PC-9 (cell line): ENCODE measurements at regions not wholly inside any gene's neighbourhood (a gene's known extent, or its start where the extent isn't known, plus 50 kb on each side); places are given as distances from the start of the nearest gene placed in this dataset.

Experiments
- BruUV-seq: library from RNA; stranded (reverse); fragments of 400-500 nt; replicated peaks from 2 replicates; lab custom pipeline; 2021; lab: Mats Ljungman, UMichigan
- CTCF ChIA-PET: fragments of 300-600 bp; sonication (Branson Sonifier 250); formaldehyde crosslinking; loops from one replicate; lab custom pipeline; 2022; ENCODE audit warnings: antibody characterized with exemption; lab: Charles Lee
- POLR2A ChIA-PET: fragments of 300-600 bp; sonication (Branson Sonifier 250); formaldehyde crosslinking; loops from one replicate; lab custom pipeline; 2022; ENCODE audit warnings: antibody characterized with exemption; ENCODE audit not compliant: unreplicated experiment; lab: Charles Lee
- DNase-seq, 2 experiments: peaks; one replicate each; pipeline versions ENCODE4 v3.0.0 to v3.0.0-alpha.2; 2015 to 2022; ENCODE audit warnings: mixed read lengths in 1 of 2
- H2AFZ ChIP-seq: fragments of 200-600 bp; sonication (generic); 2 replicates; pipeline ENCODE4 v1.8.1; 2017; ENCODE audit warnings: antibody characterized with exemption
- H3F3A ChIP-seq: fragments of 200-600 bp; sonication (generic); 2 replicates; pipeline ENCODE4 v1.8.1; 2017; ENCODE audit warnings: antibody characterized with exemption, mild to moderate bottlenecking, low read depth; ENCODE audit not compliant: insufficient read depth
- H3K27ac ChIP-seq: fragments of 200-600 bp; sonication (generic); 2 replicates; pipeline ENCODE4 v1.6.1; 2016; ENCODE audit warnings: mixed run types
- H3K27me3 ChIP-seq: fragments of 200-600 bp; sonication (generic); 2 replicates; pipeline ENCODE4 v1.6.1; 2016; ENCODE audit warnings: low read depth, mixed run types; ENCODE audit not compliant: insufficient read depth
- H3K36me3 ChIP-seq: fragments of 200-600 bp; sonication (generic); 2 replicates; pipeline ENCODE4 v1.6.1; 2016; ENCODE audit warnings: low read depth, mixed run types
- H3K4me1 ChIP-seq: fragments of 200-600 bp; sonication (generic); replicated peaks from 2 replicates; pipeline ENCODE4 v1.6.1; 2016; ENCODE audit warnings: mixed run types; ENCODE audit not compliant: insufficient read depth
- H3K4me2 ChIP-seq: fragments of 200-600 bp; sonication (generic); 2 replicates; pipeline ENCODE4 v1.6.1; 2017; ENCODE audit warnings: mixed run types
- H3K4me3 ChIP-seq: fragments of 200-600 bp; sonication (generic); 2 replicates; pipeline ENCODE4 v1.6.1; 2016; ENCODE audit warnings: mixed run types
- H3K79me2 ChIP-seq: fragments of 200-600 bp; sonication (generic); 2 replicates; pipeline ENCODE4 v1.6.1; 2017; ENCODE audit warnings: low read depth, mixed run types
- H3K9me2 ChIP-seq: fragments of 200-600 bp; sonication (generic); 2 replicates; pipeline ENCODE4 v1.8.1; 2017; ENCODE audit warnings: mild to moderate bottlenecking; ENCODE audit not compliant: insufficient read depth
- H3K9me3 ChIP-seq: fragments of 200-600 bp; sonication (generic); 2 replicates; pipeline ENCODE4 v1.8.1; 2016; ENCODE audit warnings: low read depth; ENCODE audit not compliant: insufficient read depth
- H4K20me1 ChIP-seq: fragments of 200-600 bp; sonication (generic); 2 replicates; pipeline ENCODE4 v1.8.1; 2017; ENCODE audit not compliant: insufficient read depth
- EZH2 ChIP-seq: fragments of 200-600 bp; sonication (generic); IDR thresholded peaks from 2 replicates; pipeline ENCODE4 v1.8.0; 2017; ENCODE audit warnings: antibody characterized with exemption, low read depth
- intact Hi-C: fragments of 100-400 bp; cut with micrococcal nuclease; formaldehyde crosslinking; loops from one replicate; pipeline ENCODE4 v1.10.0; 2022; ENCODE audit not compliant: unreplicated experiment
- TF ChIP-seq, protein P1 (sequence below): fragments of 200-600 bp; sonication (generic); conservative IDR thresholded peaks from 2 replicates; pipeline ENCODE4 v1.6.1; 2017; ENCODE audit warnings: mixed run types, antibody characterized with exemption, mild to moderate bottlenecking, moderate library complexity

DNA sequence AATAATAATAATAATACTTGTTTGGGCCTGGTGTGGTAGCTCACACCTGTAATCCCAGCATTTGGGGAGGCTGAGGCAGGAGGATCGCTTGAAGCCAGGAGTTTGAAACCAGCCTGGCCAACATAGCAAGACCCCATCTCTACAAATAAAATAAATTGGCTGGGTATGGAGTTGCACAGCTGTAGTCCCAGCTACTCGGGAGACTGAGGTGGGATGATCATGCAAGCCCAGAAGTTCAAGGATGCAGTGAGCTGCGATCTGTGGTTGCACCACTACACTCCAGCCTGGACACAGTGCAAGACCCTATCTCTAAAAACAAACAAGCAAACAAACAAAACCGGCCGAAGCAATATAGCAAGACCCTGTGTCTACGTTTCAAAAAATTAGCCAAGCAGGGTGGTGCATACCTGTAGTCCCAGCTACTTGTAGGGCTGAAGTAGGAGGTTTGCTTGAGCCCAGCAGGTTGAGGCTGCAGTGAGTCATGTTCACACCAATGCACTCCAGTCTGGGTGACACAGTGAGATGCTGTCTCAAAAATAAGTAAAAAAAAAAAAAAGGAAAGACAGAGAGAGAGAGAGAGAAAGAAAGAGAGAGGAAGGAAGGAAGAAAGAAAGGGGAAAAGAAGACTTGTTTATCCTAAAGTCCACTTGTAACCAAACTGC is 85.6 kb upstream of the KDM7A start:
- no TSS peak for BruUV-seq
- Histone ChIP-seq H2AFZ (no peak overlapping the region), H3K4me1 (no peaks in the 10 kb centered on the region), H3K27ac (no peak overlapping the region), H3K4me2 (no peak overlapping the region), H3K79me2 (no peaks in the 10 kb centered on the region), H3F3A (no peaks in the 10 kb centered on the region), H4K20me1 (no peaks in the 10 kb centered on the region), H3K4me3 (no peak overlapping the region), H3K9me2 (no peaks in the 10 kb centered on the region), H3K27me3 (no peaks in the 10 kb centered on the region), H3K36me3 (no peaks in the 10 kb centered on the region), H3K9me3 (no peaks in the 10 kb centered on the region)
- TF ChIP-seq EZH2 = no peak
- TF ChIP-seq, protein P1, sequence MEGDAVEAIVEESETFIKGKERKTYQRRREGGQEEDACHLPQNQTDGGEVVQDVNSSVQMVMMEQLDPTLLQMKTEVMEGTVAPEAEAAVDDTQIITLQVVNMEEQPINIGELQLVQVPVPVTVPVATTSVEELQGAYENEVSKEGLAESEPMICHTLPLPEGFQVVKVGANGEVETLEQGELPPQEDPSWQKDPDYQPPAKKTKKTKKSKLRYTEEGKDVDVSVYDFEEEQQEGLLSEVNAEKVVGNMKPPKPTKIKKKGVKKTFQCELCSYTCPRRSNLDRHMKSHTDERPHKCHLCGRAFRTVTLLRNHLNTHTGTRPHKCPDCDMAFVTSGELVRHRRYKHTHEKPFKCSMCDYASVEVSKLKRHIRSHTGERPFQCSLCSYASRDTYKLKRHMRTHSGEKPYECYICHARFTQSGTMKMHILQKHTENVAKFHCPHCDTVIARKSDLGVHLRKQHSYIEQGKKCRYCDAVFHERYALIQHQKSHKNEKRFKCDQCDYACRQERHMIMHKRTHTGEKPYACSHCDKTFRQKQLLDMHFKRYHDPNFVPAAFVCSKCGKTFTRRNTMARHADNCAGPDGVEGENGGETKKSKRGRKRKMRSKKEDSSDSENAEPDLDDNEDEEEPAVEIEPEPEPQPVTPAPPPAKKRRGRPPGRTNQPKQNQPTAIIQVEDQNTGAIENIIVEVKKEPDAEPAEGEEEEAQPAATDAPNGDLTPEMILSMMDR = no peak
- ChIA-PET CTCF (interaction anchor here (0.5 to 0.6 kb wide), 2 partner anchors 13 to 25 kb away, joined by 3 to 5 read pairs; no protein-coding TSS in a partner anchor), POLR2A (interaction anchor here (0.6 kb wide), 1 partner anchor 12 kb away, joined by 4 read pairs; no protein-coding TSS in a partner anchor)
- intact Hi-C loops = no loop called here
- DNase-seq = no peak

DNA sequence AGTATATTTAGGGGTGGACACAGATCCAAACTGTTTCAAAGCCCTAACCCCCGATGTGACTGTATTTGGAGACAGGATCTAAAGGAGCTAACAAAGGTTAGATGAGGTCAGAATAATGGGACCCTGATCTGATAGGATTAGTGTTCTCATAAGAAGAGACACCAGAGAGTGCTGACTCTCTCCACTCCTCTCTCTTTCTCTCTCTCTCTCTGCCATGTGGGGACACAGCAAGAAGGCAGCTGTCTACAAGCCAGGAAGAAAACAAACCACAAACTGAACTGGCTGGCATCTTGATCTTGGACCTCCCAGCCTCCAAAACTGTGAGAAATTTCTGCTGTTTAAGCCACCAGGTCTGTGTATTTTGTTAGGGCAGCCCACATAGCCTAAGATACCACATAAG is 84.7 kb upstream of the KDM7A start:
- no peak overlapping the region for H3K4me2 ChIP-seq
- no peak for DNase-seq
- TF ChIP-seq EZH2 = no peak
- TF ChIP-seq, protein P1 = no peak
- H3F3A ChIP-seq = no peaks in the 10 kb centered on the region
- no TSS peak for BruUV-seq
- H3K4me1 ChIP-seq = no peaks in the 10 kb centered on the region
- ChIA-PET CTCF (interaction anchor here (0.6 kb wide), 1 partner anchor 13 kb away, joined by 3 read pairs; no protein-coding TSS in a partner anchor), POLR2A (no interaction called here)
- no peaks in the 10 kb centered on the region for H3K36me3 ChIP-seq
- H3K4me3 ChIP-seq = no peak overlapping the region
- H3K79me2 ChIP-seq = no peaks in the 10 kb centered on the region
- no peak overlapping the region for H3K27ac ChIP-seq
- no peaks in the 10 kb centered on the region for H3K27me3 ChIP-seq
- H2AFZ ChIP-seq = no peak overlapping the region
- H3K9me2 ChIP-seq = no peaks in the 10 kb centered on the region
- intact Hi-C loops = no loop called here
- H3K9me3 ChIP-seq = no peaks in the 10 kb centered on the region
- no peaks in the 10 kb centered on the region for H4K20me1 ChIP-seq

DNA sequence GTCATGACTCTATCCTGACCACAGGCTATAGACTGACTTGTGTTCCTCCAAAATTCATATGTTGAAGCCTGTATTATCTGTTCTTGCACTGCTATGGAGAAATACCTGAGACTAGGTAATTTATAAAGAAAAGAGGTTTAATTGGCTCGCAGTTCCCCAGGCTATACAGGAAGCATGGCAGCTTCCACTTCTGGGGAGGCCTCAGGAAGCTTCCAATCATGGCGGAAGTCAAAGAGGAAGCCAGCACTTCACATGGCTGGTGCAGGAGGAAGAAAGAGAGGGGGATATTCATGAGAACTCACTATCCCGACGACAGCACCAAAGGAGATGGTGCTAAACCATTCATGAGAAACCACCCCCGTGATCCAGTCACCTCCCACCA is 84.3 kb upstream of the KDM7A start:
- no peaks in the 10 kb centered on the region for H3K4me1 ChIP-seq
- no peak overlapping the region for H2AFZ ChIP-seq
- POLR2A ChIA-PET = no interaction called here
- no peaks in the 10 kb centered on the region for H3K9me3 ChIP-seq
- no peak overlapping the region for H3K4me3 ChIP-seq
- no peaks in the 10 kb centered on the region for H3K36me3 ChIP-seq
- H3K4me2 ChIP-seq = no peak overlapping the region
- no peaks in the 10 kb centered on the region for H3K27me3 ChIP-seq
- no TSS peak for BruUV-seq
- DNase-seq = no peak
- H3K79me2 ChIP-seq = no peaks in the 10 kb centered on the region
- intact Hi-C loops = no loop called here
- H3K9me2 ChIP-seq = no peaks in the 10 kb centered on the region
- no peak overlapping the region for H3K27ac ChIP-seq
- CTCF ChIA-PET = no interaction called here
- no peaks in the 10 kb centered on the region for H3F3A ChIP-seq
- H4K20me1 ChIP-seq = no peaks in the 10 kb centered on the region
- no peak for TF ChIP-seq EZH2
- TF ChIP-seq, protein P1 = no peak
